ENCODE measurements at regions not wholly inside any gene's neighbourhood (a gene's known extent, or its start where the extent isn't known, plus 50 kb on each side); places are given as distances from the start of the nearest gene placed in this dataset.

GRCh38 chr13:72062566-72062965, 195.6 kb upstream of the DACH1 start:
- TF ChIP-seq, protein P1, sequence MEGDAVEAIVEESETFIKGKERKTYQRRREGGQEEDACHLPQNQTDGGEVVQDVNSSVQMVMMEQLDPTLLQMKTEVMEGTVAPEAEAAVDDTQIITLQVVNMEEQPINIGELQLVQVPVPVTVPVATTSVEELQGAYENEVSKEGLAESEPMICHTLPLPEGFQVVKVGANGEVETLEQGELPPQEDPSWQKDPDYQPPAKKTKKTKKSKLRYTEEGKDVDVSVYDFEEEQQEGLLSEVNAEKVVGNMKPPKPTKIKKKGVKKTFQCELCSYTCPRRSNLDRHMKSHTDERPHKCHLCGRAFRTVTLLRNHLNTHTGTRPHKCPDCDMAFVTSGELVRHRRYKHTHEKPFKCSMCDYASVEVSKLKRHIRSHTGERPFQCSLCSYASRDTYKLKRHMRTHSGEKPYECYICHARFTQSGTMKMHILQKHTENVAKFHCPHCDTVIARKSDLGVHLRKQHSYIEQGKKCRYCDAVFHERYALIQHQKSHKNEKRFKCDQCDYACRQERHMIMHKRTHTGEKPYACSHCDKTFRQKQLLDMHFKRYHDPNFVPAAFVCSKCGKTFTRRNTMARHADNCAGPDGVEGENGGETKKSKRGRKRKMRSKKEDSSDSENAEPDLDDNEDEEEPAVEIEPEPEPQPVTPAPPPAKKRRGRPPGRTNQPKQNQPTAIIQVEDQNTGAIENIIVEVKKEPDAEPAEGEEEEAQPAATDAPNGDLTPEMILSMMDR (IDR thresholded peaks at IDR 0.05 in 2 of 3, conservative IDR thresholded peaks at IDR 0.05 in 1 of 3; ENCODE audit: borderline replicate concordance in 1 of 3, insufficient read depth in 1 of 3, low read depth in 2 of 3, low read length in 2 of 3) = no peak
- TF ChIP-seq JUND (IDR thresholded peaks at IDR 0.05) (no peak), POLR2AphosphoS5 (IDR thresholded peaks at IDR 0.05; ENCODE audit: low read depth, low read length) (no peak), EZH2phosphoT487 (IDR thresholded peaks at IDR 0.05; ENCODE audit: borderline replicate concordance) (no peak)
